KOPT-K1 (cell line): ENCODE measurements at regions not wholly inside any gene's neighbourhood (a gene's known extent, or its start where the extent isn't known, plus 50 kb on each side); places are given as distances from the start of the nearest gene placed in this dataset.
"Not testable (repeated sequence)": the region's sequence is repeated elsewhere in the genome, so short reads cannot be mapped to it uniquely, and the experiment has no call there.

ENCODE experiments used
- H3K27ac ChIP-seq: fragments of 200-600 bp; sonication (generic); 2 replicates; pipeline ENCODE4 v1.5.1; 2016; ENCODE audit warnings: antibody characterized with exemption, mild to moderate bottlenecking, low read depth, low read length; ENCODE audit not compliant: poor library complexity, severe bottlenecking
- H3K36me3 ChIP-seq: fragments of 200-600 bp; sonication (generic); 2 replicates; pipeline ENCODE4 v1.5.1; 2017; ENCODE audit warnings: antibody characterized with exemption, mild to moderate bottlenecking, low read length, moderate library complexity; ENCODE audit not compliant: insufficient read depth
- H3K9me3 ChIP-seq: fragments of 200-600 bp; sonication (generic); 2 replicates; pipeline ENCODE4 v1.5.1; 2017; ENCODE audit warnings: antibody characterized with exemption, low read length, mild to moderate bottlenecking; ENCODE audit not compliant: insufficient read depth, poor library complexity, severe bottlenecking

DNA sequence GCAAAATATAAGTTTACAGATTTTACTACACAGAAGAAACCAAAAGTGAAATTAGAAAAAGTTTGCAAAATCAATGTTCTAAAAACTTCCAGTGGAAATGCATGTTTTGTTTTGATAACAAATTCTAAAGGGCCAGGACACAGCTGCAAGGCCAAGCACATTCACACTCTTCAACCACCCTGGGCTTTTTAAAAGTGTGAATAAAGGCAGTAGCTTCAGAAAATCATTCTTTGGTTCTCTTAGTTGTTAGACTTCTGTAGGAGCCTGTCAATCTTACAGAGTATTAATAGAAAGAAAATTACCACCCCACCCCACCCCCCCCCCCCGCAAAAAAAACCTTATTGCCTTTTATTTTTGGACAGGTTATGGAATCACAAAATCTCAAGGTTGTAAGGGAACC lies 105.2 kb upstream of the EGLN3 start:
- H3K27ac ChIP-seq: no peak overlapping the region
- no peaks in the 10 kb centered on the region for H3K36me3 ChIP-seq
- no peaks in the 10 kb centered on the region for H3K9me3 ChIP-seq

DNA sequence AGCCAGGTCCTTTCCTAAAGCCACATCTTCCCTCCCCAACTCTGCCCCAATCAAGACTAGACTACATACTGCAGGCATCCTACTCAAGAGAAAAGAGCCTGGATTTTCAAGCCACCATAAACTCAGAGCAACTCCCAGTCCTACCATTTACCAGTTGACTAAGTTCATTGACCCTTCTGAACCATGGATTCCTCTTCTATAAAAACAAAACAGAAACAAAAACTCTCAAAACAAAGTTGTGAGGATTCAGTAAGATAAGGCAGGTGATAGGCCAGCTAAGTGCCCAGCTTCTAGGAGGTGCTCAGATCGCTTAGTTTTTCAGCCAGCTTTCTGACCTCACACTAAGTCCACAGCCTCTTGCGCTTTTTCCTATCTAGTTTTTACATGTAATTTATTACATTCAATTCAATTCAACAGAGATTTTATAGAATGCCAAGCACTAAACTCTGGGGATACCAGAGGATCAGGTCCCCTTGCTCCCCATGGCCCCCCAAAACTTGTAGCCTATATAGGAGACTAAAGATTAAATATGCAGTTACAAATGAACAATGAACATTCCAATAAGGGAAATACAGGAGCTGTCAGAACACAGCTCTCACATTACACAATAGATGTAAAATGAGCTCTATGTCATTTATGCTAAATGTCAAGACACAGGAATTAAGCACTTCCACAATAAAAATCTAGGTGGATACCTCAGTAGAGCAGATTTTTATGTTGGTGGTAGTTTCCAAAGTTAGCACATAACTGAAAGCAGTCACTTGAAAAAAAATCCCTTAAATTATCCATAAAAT lies 104.5 kb upstream of the EGLN3 start:
- H3K36me3 ChIP-seq: no peaks in the 10 kb centered on the region
- peak overlapping the region; percentile 16 for H3K27ac ChIP-seq
- no peaks in the 10 kb centered on the region for H3K9me3 ChIP-seq

DNA sequence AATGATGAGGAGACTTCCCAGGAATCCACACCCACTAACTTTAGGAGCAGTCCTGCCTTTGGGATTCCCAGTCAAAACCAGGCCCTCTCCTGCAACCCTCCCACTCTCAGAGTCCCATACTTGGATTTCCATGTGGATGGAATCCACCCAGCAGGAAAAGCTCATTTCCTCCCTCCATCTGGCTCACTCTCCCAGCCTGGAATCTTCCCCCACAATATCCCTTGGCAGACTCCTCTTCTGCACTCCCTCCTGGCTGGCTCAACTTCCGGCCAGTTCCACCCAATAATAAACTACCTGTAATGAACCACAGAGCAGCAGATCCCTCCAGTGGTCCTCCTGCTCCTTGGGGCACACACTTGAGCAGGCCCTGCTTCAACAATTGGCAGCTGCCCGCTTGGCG lies 102.8 kb upstream of the EGLN3 start:
- H3K27ac ChIP-seq: no peak overlapping the region
- H3K36me3 ChIP-seq: no peaks in the 10 kb centered on the region
- no peaks in the 10 kb centered on the region for H3K9me3 ChIP-seq

DNA sequence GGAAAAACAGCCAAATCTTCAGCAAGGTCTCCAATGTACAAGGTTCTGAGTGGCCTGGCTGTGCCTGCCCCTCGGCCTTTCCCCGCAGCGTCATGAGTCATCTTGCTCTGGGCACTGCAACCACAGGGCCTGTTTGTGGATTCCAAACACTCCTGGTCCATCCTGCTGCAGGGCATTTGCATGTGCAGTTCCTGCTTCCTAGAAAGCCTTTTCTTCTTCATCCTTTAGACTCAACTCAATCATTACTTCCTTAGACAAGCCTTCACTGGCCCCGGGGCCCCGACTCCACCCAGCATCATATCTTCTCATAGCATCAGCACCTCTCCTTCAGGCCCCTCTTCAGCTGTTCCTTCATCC lies 101.8 kb upstream of the EGLN3 start:
- Histone ChIP-seq H3K9me3 (no peaks in the 10 kb centered on the region), H3K27ac (no peak overlapping the region), H3K36me3 (no peaks in the 10 kb centered on the region)

DNA sequence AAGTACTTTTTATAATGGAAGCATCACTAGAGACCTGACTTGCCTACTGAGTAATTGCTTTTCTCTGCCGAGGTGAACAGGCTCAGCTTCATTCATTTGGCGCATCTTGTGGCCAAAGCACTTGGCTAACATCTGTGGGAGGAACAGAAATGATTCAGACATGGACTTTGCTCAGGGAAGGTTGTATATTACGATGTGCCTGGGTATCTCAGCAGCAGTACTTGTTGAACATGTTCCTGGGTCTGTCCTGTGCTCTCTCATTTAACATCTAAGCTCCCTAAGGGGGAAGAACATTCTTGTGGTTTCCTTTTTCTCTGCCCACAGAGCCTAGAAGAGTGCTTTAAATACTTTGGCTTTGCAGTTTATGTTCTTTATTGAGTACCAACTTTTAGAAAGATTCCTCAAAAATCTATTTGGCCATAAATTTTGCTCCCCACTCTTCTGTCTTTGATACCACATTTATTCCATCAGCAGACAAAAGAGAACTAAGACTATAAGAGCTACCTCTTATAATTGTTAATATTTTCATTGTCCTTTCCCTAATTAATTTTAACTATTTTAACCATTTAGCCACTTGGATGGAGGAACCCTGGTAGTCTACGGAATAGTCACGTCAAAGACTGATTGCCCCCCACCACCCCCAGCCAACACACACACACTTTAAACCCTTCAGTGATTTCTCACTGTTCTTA lies 101.2 kb upstream of the EGLN3 start:
- peak overlapping the region; percentile 22 for H3K27ac ChIP-seq
- no peaks in the 10 kb centered on the region for H3K9me3 ChIP-seq
- H3K36me3 ChIP-seq: no peaks in the 10 kb centered on the region

DNA sequence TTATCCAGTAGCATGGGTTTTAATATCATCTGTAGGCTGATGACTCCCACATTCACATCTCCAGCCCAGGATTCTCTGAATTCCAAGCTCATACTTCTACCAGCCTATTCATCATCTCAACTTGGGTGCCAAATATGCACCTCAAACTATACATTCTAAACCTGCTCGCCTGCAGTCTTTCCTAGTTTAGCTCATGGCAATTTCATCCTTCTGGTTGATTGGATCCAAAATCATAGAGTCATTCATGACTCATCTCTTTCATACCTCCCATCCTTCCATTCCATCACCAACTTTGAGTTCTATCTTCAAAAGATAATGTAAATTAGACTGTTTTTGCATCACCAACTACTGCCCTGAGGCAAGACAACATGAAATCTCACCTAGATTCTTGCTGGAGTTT lies 99.7 kb upstream of the EGLN3 start:
- Histone ChIP-seq H3K9me3 (no peaks in the 10 kb centered on the region), H3K36me3 (no peaks in the 10 kb centered on the region), H3K27ac (peak overlapping the region; percentile 20)

DNA sequence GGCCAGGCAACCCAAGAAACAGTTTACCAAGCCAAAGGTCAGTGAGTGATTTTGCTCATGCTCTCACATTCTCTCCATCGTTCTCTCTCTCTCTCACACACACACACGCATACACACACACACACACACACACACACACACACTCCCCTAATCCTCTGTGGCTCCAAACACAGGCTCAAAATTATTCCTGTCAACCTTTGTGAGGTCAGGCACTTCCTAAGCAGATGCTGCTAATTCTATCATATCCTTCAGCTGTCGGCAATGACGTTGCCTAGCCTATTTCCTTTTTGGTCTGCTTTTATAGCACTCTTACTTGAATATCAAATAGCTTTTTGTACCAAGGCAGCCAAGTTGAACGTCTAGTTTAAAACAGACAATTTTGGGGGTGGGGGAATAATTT lies 98.9 kb upstream of the EGLN3 start:
- no peaks in the 10 kb centered on the region for H3K36me3 ChIP-seq
- peak overlapping the region; percentile 20 for H3K27ac ChIP-seq

DNA sequence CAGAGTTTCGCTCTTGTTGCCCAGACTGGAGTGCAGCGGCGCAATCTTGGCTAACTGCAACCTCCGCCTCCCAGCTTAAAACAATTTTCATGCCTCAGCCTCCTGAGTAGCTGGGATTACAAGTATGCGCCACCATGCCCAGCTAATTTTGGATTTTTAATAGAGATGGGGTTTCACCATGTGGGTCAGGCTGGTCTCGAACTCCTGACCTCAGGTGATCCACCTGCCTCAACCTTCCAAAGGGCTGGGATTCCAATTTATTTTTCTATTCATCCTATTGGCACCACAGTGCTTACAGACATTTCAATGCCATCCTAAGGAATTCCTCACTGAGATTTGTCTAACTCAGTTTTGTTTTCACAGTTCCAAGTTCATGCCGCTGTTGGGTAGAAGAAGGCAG lies 98.3 kb upstream of the EGLN3 start:
- H3K36me3 ChIP-seq: not testable (repeated sequence)

More for the DNA sequence above, 98.9 kb upstream of the EGLN3 start:
- H3K9me3 ChIP-seq: no peaks in the 10 kb centered on the region

DNA sequence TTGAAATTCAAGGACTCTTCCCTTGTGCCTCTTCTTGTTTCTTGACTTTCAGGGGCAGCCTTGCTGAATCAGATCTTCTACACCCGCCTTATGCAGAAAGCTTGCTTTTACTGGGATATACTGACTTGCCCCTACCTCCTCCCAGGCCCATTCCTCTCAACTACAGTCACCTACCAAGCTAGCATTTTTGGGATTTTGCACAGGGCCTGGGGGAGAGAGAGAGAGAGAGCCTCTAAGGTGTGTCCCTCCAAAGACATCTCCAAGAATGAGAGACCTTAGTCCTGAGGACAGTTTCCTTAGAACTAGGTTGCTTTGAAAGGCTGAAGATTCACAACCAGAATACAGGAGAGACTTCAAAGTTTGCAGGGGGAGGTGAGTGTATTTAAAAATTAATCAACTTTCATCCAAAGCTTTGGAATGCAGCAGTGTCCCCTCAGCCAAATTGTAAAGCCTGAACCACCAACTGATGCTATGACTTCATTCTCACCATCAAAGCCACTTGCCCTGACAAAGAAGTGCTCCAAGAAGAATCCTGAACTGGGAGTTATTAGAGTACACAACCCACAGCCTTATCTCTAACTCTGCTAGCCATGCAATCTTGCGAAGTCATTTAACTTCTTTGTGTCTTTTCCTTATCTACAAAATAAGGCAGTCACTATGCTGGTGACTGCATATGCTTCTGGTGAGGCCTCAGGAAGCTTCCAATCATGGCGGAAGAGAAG lies 96.1 kb upstream of the EGLN3 start:
- Histone ChIP-seq H3K9me3 (no peaks in the 10 kb centered on the region), H3K36me3 (no peaks in the 10 kb centered on the region), H3K27ac (peak overlapping the region; percentile 66)

More for the DNA sequence above, 98.3 kb upstream of the EGLN3 start:
- H3K9me3 ChIP-seq, H3K27ac ChIP-seq: not testable (repeated sequence)

DNA sequence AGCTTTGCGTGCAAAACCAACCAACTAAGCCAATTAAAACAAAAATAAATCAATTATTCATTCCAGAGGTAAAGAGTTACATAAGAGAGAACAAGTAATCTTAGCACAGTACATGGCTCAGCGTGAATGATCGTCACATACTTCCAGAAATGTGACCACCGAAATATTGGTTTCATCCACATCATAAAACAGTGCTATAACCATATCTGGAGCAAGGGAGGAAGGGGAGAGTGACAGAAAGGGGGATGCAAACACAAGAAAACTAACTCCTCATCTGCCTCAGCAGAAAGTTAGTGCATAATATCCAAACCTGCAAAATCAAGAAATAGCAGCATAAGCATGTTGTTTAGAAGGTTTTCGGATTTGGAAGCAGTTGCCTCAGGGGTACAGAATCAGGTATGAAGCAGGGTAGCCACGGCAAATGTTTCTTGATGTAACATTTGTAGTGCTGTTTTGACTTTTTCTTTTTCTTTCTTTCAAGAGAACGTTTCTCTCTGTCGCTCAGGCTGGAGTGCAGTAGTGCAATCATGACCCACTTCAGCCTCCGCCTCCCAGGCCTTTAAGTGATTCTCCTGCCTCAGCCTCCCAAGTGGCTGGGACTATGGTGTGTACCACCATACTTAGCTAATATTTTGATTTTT lies 93.9 kb upstream of the EGLN3 start:
- peak overlapping the region; percentile 74 for H3K27ac ChIP-seq
- H3K36me3 ChIP-seq: no peaks in the 10 kb centered on the region
- H3K9me3 ChIP-seq: no peaks in the 10 kb centered on the region

DNA sequence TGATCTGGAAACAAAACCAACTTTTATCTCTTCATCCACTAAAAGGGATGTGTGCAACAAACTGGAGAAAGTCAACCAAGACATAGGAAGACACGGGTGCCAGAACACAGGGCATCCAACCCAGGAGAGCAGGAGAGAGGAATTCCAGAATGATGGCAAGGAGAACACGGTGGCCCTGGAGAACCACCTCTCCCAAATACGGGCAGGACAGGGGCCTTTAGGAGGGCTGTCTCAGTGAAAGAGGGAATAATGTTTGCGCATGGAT lies 93.4 kb upstream of the EGLN3 start:
- Histone ChIP-seq H3K36me3 (no peaks in the 10 kb centered on the region), H3K9me3 (no peaks in the 10 kb centered on the region), H3K27ac (peak overlapping the region; percentile 74)

DNA sequence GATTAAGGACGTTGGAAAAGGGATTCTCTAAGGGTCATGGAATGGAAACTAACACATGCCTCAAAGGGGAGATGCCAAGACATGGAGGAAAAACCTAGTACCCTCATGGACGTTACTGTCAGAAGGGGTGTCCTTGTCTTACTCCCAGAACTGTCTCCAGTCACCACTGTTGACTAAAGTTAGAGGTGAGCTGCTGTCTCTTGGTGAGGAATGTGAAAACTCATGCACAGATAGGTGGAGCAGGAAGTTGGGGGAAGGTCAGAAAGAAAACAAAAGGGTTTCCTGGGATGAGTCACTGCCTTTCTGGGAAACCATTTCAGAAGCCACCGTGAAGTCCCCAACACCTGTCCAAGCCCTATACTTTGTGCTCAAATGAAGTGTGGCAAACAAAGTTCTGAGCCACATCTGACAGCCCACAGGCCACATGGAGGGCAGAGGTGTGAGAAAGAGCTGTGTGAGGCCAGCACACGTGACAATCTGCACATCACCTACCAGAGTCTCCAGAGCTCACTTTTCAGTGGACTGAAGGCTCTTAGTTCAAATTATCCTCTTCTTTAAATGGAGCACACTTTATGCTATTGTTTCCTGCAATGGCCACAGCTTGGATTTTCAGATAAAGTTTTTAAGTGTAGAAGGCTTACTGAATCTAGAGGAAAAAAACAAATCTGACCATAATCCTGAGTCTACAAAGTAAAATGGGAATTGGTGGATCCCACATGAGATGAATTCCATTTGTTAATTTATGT lies 92.9 kb upstream of the EGLN3 start:
- no peaks in the 10 kb centered on the region for H3K36me3 ChIP-seq
- H3K9me3 ChIP-seq: no peaks in the 10 kb centered on the region
- peak overlapping the region; percentile 74 for H3K27ac ChIP-seq

DNA sequence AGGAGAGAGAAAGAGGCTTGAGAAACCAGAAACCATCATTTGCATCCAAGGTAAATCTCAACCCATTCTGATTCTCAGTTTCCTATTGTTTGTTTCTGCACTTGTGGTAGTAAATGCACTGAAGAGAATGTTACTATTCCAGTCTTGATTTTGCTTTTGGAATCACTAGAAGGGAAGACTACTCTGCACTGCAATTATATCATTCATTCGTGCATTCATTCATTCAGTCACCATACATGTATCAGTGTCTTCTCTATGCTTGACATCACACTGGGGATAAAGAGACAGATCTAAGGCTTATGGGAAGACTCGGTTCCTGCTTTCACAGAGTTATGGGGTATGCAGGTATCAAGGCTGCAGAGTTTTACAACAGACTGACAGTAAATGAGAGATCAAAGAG lies 90.3 kb upstream of the EGLN3 start:
- no peaks in the 10 kb centered on the region for H3K9me3 ChIP-seq
- no peaks in the 10 kb centered on the region for H3K36me3 ChIP-seq
- no peak overlapping the region for H3K27ac ChIP-seq

DNA sequence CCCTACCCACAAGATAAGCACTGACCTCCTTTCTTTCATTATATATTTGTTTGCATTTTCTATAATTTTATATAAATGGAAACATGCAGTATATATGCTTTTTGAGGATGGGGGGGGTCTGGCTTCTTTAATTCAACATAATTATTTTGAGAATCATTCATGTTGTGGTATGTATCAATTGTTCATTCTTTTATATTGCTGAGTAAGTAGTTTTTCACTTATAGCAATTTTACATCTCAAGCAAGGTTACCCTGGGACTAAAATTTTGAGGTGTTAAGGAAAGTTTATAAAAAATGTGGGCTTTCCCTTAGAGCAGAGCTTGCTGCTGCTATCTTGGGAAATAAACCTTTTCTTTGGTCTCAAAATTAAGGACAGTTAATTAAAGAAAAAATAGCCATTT lies 89.9 kb upstream of the EGLN3 start:
- Histone ChIP-seq H3K27ac (no peak overlapping the region), H3K36me3 (no peaks in the 10 kb centered on the region), H3K9me3 (no peaks in the 10 kb centered on the region)
